ENCODE measurements at regions not wholly inside any gene's neighbourhood (a gene's known extent, or its start where the extent isn't known, plus 50 kb on each side); places are given as distances from the start of the nearest gene placed in this dataset.

DNA sequence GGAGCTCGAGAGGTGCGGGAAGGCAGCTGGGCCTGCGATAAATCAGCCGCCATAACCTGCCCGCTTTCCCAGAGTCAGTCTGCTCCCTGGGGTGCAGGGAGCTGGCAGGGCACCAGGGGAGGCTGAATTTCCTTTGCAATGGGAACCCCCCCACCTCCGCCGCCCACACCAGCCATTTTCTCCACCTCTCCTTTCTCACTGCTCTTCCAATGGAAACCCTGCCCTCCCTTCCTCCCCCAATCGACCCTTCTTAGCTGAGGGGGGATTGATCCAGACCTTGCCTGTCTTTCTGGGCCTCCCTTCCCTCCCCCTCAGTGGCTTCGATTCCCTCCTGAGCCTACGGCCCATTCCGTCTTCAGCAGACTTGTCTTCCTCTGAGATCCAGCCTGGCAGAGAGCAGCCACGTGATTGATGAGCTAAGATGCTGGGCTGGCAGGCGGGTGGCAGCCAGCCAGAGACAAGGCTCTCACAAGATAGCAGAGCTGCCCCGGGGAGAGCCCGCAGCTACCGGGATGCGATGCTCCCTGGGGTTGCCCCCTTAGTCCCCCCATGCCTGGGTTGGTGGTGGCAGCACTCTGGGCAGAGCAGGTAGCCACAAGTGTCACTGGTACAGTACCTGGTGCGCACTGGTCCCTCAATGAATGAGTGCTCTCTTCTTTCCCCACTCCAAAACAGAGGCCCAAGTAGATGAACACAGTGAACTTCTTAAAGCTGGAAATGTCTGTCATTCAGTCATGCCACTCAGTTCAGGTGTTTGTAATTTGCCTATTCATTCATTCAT, 53.7 kb upstream of the FABP6 start:
- TF ChIP-seq, protein P1, sequence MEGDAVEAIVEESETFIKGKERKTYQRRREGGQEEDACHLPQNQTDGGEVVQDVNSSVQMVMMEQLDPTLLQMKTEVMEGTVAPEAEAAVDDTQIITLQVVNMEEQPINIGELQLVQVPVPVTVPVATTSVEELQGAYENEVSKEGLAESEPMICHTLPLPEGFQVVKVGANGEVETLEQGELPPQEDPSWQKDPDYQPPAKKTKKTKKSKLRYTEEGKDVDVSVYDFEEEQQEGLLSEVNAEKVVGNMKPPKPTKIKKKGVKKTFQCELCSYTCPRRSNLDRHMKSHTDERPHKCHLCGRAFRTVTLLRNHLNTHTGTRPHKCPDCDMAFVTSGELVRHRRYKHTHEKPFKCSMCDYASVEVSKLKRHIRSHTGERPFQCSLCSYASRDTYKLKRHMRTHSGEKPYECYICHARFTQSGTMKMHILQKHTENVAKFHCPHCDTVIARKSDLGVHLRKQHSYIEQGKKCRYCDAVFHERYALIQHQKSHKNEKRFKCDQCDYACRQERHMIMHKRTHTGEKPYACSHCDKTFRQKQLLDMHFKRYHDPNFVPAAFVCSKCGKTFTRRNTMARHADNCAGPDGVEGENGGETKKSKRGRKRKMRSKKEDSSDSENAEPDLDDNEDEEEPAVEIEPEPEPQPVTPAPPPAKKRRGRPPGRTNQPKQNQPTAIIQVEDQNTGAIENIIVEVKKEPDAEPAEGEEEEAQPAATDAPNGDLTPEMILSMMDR (optimal IDR thresholded peaks at IDR 0.05 in 1 of 3, IDR thresholded peaks at IDR 0.05 in 1 of 3, conservative IDR thresholded peaks at IDR 0.05 in 1 of 3; ENCODE audit: extremely low read depth in 1 of 3, insufficient read depth in 2 of 3, low read length in 3 of 3) = no peak
- TF ChIP-seq EZH2 (IDR thresholded peaks at IDR 0.05; ENCODE audit: low read length) = no peak

Measured in keratinocyte (primary cell).